CD14-positive monocyte (primary cell): ENCODE measurements at regions not wholly inside any gene's neighbourhood (a gene's known extent, or its start where the extent isn't known, plus 50 kb on each side); places are given as distances from the start of the nearest gene placed in this dataset.

Experiments
- DNase-seq, 3 donors: peaks; one replicate each; pipeline ENCODE4 v3.0.0-alpha.2; 2011 to 2022
- H2AFZ ChIP-seq: 2 replicates; pipeline ENCODE4 v1.6.0; 2012; ENCODE audit warnings: mild to moderate bottlenecking, low read depth, low read length, inconsistent platforms; ENCODE audit not compliant: insufficient read depth, poor library complexity, severe bottlenecking
- H3K27ac ChIP-seq, 2 donors: 1 replicate in 1 of 2; 2 replicates in 1 of 2; pipeline ENCODE4 v1.5.1; 2012 to 2013; ENCODE audit warnings: low read length in 2 of 2, control low read depth in 1 of 2, inconsistent platforms in 1 of 2, low read depth in 1 of 2, mild to moderate bottlenecking in 1 of 2
- H3K27me3 ChIP-seq, 2 donors: one replicate each; pipeline versions ENCODE4 v1.6.0 to v1.6.1; 2011 to 2013; ENCODE audit warnings: low read length in 2 of 2; ENCODE audit not compliant: control insufficient read depth in 2 of 2, insufficient read depth in 2 of 2
- H3K36me3 ChIP-seq, 2 donors: replicated peaks in 1 of 2; 1 replicate in 1 of 2; 2 replicates in 1 of 2; pipeline versions ENCODE4 v1.5.1 to v1.6.1; 2012 to 2013; ENCODE audit warnings: low read length in 2 of 2, control low read depth in 1 of 2, inconsistent platforms in 1 of 2, mild to moderate bottlenecking in 1 of 2; ENCODE audit not compliant: insufficient read depth in 2 of 2, control insufficient read depth in 1 of 2
- H3K4me1 ChIP-seq, 2 donors: 1 replicate in 1 of 2; 2 replicates in 1 of 2; pipeline versions ENCODE4 v1.5.1 to v1.6.1; 2012 to 2013; ENCODE audit warnings: low read length in 2 of 2, control low read depth in 1 of 2, inconsistent platforms in 1 of 2, mild to moderate bottlenecking in 1 of 2, moderate library complexity in 1 of 2; ENCODE audit not compliant: insufficient read depth in 2 of 2, control insufficient read depth in 1 of 2
- H3K4me2 ChIP-seq: replicated peaks from 2 replicates; pipeline ENCODE3; 2012; ENCODE audit warnings: low read length, moderate library complexity, mild to moderate bottlenecking; ENCODE audit not compliant: poor library complexity, severe bottlenecking; ENCODE audit errors: extremely low read depth
- H3K4me3 ChIP-seq, 3 experiments: fragments of 200-600 bp in 1 of 3; sonication (generic) in 1 of 3; replicated peaks in 1 of 3; 1 replicate in 2 of 3; 2 replicates in 1 of 3; pipeline ENCODE4 v1.5.1; 2011 to 2013; ENCODE audit warnings: low read length in 3 of 3, mild to moderate bottlenecking in 3 of 3, control low read depth in 2 of 3, low read depth in 2 of 3, inconsistent platforms in 1 of 3, moderate library complexity in 1 of 3
- H3K79me2 ChIP-seq: 2 replicates; pipeline ENCODE4 v1.6.0; 2012; ENCODE audit warnings: mild to moderate bottlenecking, control low read depth, inconsistent platforms, low read length, moderate library complexity; ENCODE audit not compliant: insufficient read depth
- H3K9ac ChIP-seq: 2 replicates; pipeline ENCODE4 v1.6.0; 2017; ENCODE audit warnings: low read length, mild to moderate bottlenecking; ENCODE audit not compliant: insufficient read depth, poor library complexity, severe bottlenecking
- H3K9me3 ChIP-seq, 2 donors: replicated peaks in 1 of 2; 1 replicate in 1 of 2; 2 replicates in 1 of 2; pipeline versions ENCODE4 v1.5.1 to v1.6.1; 2012 to 2013; ENCODE audit warnings: low read length in 2 of 2, control low read depth in 1 of 2; ENCODE audit not compliant: control insufficient read depth in 1 of 2, insufficient read depth in 1 of 2
- H4K20me1 ChIP-seq: 2 replicates; pipeline ENCODE4 v1.6.0; 2012; ENCODE audit warnings: mild to moderate bottlenecking, low read length, control low read depth, moderate library complexity; ENCODE audit not compliant: insufficient read depth
- H3K27ac Mint-ChIP-seq, 7 donors: one replicate each; pipeline ENCODE4 v1.8.0; 2020; ENCODE audit warnings: mild to moderate bottlenecking in 7 of 7, mixed read lengths in 7 of 7, moderate library complexity in 6 of 7, inconsistent platforms in 2 of 7
- H3K27me3 Mint-ChIP-seq, 3 donors: one replicate each; pipeline ENCODE4 v1.8.0; 2021 to 2022; ENCODE audit warnings: low read depth in 3 of 3, mild to moderate bottlenecking in 3 of 3, mixed read lengths in 3 of 3, moderate library complexity in 3 of 3, inconsistent platforms in 1 of 3
- H3K36me3 Mint-ChIP-seq, 2 donors: one replicate each; pipeline ENCODE4 v1.8.0; 2020; ENCODE audit warnings: mixed read lengths in 2 of 2, inconsistent platforms in 1 of 2, mild to moderate bottlenecking in 1 of 2
- H3K4me1 Mint-ChIP-seq: one replicate; pipeline ENCODE4 v1.8.0; 2020; ENCODE audit warnings: mild to moderate bottlenecking, mixed read lengths
- H3K4me3 Mint-ChIP-seq, 2 donors: one replicate each; pipeline ENCODE4 v1.8.0; 2020; ENCODE audit warnings: mild to moderate bottlenecking in 2 of 2, mixed read lengths in 2 of 2, moderate library complexity in 1 of 2
- H3K9me3 Mint-ChIP-seq, 7 donors: one replicate each; pipeline ENCODE4 v1.8.0; 2020 to 2022; ENCODE audit warnings: mixed read lengths in 7 of 7, mild to moderate bottlenecking in 6 of 7, moderate library complexity in 6 of 7, inconsistent platforms in 2 of 7
- CTCF ChIP-seq: fragments of 200-600 bp; IDR thresholded peaks from one replicate; pipeline ENCODE4 v1.8.0; 2022; ENCODE audit warnings: antibody characterized with exemption, mild to moderate bottlenecking
- WGBS: methylation state at CpG from one replicate; pipeline ENCODE4 v1.1.5; 2013; ENCODE audit warnings: missing lambda C conversion rate; ENCODE audit not compliant: insufficient coverage; 5-methylcytosine and 5-hydroxymethylcytosine counted together
- intact Hi-C, 2 donors: fragments of 100-400 bp; cut with micrococcal nuclease; formaldehyde crosslinking; loops; one replicate each; pipeline versions ENCODE4 v1.15.0 to v1.15.1; 2023

GRCh38 chr1:177801790-177802189, 168.1 kb downstream of the SEC16B start:
- H3K4me2 ChIP-seq, result no peak overlapping the region
- H3K27me3 Mint-ChIP-seq, result peaks cover 0 to 5% (median 2%) of the 10 kb centered on the region in 3 donors
- DNase-seq, result no peak
- H3K36me3 Mint-ChIP-seq, result no peaks in the 10 kb centered on the region
- no peaks in the 10 kb centered on the region for H3K4me1 ChIP-seq
- H3K27ac ChIP-seq, result no peak overlapping the region
- intact Hi-C loops, result no loop called here
- 89% methylated on average over 1 of the region's 3 CpGs for WGBS
- no peak for TF ChIP-seq CTCF
- no peaks in the 10 kb centered on the region for H3K79me2 ChIP-seq
- H3K9me3 Mint-ChIP-seq, result peaks cover 2 to 17% (median 12%) of the 10 kb centered on the region in 7 donors
- H3K4me3 Mint-ChIP-seq, result no peak overlapping the region
- peaks cover 0 to 5% of the 10 kb centered on the region in 2 donors for H3K9me3 ChIP-seq
- no peak overlapping the region for H3K4me3 ChIP-seq
- no peaks in the 10 kb centered on the region for H4K20me1 ChIP-seq
- no peaks in the 10 kb centered on the region for H3K4me1 Mint-ChIP-seq
- H3K27me3 ChIP-seq, result no peaks in the 10 kb centered on the region
- no peaks in the 10 kb centered on the region for H3K36me3 ChIP-seq
- H2AFZ ChIP-seq, result no peak overlapping the region
- no peak overlapping the region for H3K9ac ChIP-seq
- H3K27ac Mint-ChIP-seq, result no peak overlapping the region

- TF ChIP-seq CTCF, result no peak
- Histone ChIP-seq H2AFZ (no peak overlapping the region), H3K4me2 (no peak overlapping the region), H4K20me1 (no peaks in the 10 kb centered on the region), H3K27ac (no peak overlapping the region), H3K4me3 (no peak overlapping the region), H3K79me2 (no peaks in the 10 kb centered on the region), H3K9ac (no peak overlapping the region), H3K4me1 (no peaks in the 10 kb centered on the region), H3K27me3 (no peaks in the 10 kb centered on the region), H3K36me3 (no peaks in the 10 kb centered on the region), H3K9me3 (peaks cover 0 to 5% of the 10 kb centered on the region in 2 donors)
- Mint-ChIP-seq H3K9me3 (peaks cover 7 to 14% (median 10%) of the 10 kb centered on the region in 7 donors), H3K4me3 (no peak overlapping the region), H3K27ac (peak overlapping the region in 1 of 7 donors; percentile 19), H3K4me1 (no peaks in the 10 kb centered on the region), H3K27me3 (peaks cover 0 to 5% (median 4%) of the 10 kb centered on the region in 3 donors), H3K36me3 (no peaks in the 10 kb centered on the region)
- WGBS, result 13% methylated on average over 1 of the region's 1 CpG
- no peak for DNase-seq
- intact Hi-C loops, result no loop called here
Observed at GRCh38 chr1:177800400-177801088, 169.3 kb downstream of the SEC16B start.
